ENCODE measurements at regions not wholly inside any gene's neighbourhood (a gene's known extent, or its start where the extent isn't known, plus 50 kb on each side); places are given as distances from the start of the nearest gene placed in this dataset.

DNA sequence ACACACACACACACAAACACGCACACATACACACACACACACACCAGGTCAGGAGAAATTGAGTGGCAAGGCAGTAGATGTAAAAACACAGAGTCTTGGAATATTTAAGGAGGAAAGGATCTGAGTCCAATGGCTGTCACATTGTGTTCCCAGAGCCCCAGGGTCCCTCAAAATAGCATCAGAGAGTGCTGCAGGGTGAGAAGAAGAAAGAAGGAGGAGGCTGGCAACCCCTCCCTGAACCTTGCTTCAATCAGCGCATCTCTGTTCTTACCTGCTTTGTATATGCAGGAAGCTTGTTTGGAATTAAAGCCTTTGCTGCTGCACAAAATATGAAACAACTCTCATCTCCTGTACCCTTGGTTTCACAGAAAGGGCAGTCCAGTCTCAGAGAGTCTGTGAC, 406.5 kb downstream of the MIAT start:
- TF ChIP-seq, protein P1, sequence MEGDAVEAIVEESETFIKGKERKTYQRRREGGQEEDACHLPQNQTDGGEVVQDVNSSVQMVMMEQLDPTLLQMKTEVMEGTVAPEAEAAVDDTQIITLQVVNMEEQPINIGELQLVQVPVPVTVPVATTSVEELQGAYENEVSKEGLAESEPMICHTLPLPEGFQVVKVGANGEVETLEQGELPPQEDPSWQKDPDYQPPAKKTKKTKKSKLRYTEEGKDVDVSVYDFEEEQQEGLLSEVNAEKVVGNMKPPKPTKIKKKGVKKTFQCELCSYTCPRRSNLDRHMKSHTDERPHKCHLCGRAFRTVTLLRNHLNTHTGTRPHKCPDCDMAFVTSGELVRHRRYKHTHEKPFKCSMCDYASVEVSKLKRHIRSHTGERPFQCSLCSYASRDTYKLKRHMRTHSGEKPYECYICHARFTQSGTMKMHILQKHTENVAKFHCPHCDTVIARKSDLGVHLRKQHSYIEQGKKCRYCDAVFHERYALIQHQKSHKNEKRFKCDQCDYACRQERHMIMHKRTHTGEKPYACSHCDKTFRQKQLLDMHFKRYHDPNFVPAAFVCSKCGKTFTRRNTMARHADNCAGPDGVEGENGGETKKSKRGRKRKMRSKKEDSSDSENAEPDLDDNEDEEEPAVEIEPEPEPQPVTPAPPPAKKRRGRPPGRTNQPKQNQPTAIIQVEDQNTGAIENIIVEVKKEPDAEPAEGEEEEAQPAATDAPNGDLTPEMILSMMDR (conservative IDR thresholded peaks at IDR 0.05; ENCODE audit: control insufficient read depth, insufficient read depth, low read depth, low read length): no peak
- H3K4me3 ChIP-seq (ENCODE audit: control insufficient read depth, low read depth, low read length): no peak overlapping the region
- no peak for DNase-seq (ENCODE audit: low read depth)

DNA sequence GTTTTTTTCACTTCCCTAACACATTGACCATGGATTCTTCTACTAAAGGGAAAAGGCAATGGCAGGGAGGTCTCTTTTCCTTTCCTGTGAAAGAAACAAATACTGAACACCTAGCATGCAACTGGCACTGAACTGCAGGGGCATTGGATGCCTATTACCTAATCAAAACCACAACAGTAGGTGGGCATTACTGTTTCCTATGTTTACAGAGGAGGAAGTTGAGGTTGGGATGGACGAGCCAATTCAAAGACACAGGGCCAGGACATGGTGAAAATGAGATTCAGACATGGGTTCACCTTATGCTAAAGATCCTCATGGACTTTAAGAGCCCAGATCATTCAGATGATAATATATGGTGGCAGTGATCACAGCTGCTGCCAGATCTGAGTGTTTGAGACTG, 407.0 kb downstream of the MIAT start:
- H3K4me3 ChIP-seq (ENCODE audit: control insufficient read depth, low read depth, low read length): no peak overlapping the region
- DNase-seq (ENCODE audit: low read depth): no peak
- TF ChIP-seq, protein P1 (conservative IDR thresholded peaks at IDR 0.05; ENCODE audit: control insufficient read depth, insufficient read depth, low read depth, low read length): no peak

DNA sequence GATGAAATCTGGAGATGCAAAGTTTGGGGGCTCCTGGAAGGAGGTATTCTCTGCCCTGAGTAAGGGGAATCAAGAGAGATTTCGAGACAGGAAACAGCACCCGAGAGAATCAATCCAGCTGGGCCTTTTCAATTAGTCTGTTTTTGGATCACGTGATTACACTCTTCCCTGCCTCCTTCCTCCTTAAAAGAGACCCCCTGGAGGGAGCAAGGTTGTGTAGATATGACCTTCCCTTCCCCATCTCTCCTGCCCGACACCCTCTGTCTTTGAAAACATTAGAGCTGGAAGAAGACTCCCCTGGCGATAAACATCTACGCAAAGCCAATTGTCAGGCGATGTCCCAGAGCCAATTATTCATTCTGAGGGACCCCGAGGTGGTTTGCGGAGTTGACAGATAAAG, 407.9 kb downstream of the MIAT start:
- TF ChIP-seq, protein P1 (conservative IDR thresholded peaks at IDR 0.05; ENCODE audit: control insufficient read depth, insufficient read depth, low read depth, low read length): no peak
- DNase-seq (ENCODE audit: low read depth): no peak

DNA sequence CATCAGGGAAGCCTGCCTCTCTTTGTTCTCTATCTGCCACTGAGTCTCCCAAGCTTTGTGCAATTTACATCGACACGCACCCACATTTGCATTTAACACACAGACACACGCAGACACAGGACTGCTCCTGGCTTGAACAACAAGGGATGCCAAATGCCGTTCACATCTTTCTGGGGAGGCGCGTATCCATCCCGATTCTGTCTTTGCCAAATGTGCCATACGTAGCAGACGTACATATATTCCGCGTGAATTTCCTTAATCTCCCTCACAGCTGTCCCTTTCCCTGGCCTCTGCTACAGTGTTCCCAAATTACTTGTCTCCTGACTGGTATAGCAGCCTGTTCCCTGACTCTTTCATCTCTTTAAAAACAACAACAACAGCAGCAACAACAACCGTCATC, 409.5 kb downstream of the MIAT start:
- TF ChIP-seq, protein P1 (conservative IDR thresholded peaks at IDR 0.05; ENCODE audit: control insufficient read depth, insufficient read depth, low read depth, low read length): no peak
- DNase-seq (ENCODE audit: low read depth): no peak
- no peak overlapping the region for H3K4me3 ChIP-seq (ENCODE audit: control insufficient read depth, low read depth, low read length)

More for the DNA sequence above, 407.9 kb downstream of the MIAT start:
- no peak overlapping the region for H3K4me3 ChIP-seq (ENCODE audit: control insufficient read depth, low read depth, low read length)

DNA sequence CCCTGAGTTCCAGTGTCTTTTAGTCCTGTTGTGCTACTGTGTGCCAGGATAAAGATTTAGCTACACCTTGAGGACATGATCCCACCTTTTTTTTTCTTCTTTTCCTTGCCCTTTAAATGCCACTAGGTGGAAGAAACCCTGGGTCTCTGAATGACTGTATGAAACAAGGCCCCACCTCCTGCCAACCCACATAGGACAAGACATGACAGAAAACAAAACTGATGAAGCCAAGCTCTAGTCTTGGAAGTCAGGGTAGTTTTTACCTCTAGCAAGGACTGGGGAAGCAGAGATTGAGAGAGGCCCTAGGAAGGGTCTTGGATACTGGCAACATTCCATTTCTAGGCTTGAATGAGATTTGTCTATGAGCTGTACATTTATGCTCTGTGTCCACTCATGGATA, 410.7 kb downstream of the MIAT start:
- DNase-seq (ENCODE audit: low read depth): no peak
- TF ChIP-seq, protein P1 (conservative IDR thresholded peaks at IDR 0.05; ENCODE audit: control insufficient read depth, insufficient read depth, low read depth, low read length): no peak
- no peak overlapping the region for H3K4me3 ChIP-seq (ENCODE audit: control insufficient read depth, low read depth, low read length)

DNA sequence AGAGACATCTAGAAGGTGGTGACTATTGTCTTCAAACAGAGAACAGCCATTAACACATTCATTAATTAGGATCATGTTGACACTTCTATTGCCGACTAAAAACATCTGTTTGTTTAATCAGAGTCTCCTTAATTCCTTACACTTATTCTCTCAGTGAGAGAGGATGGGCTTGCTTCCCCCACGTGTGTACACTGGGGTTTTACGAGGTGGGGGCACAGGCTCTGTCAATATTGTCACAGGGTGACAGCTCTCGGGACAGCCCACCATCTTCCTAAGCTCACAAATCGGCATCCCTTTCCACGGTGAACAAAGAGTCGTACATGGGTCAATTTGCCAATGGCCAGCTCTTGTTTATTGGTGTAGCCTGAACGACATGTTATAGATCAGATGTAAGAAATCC, 413.2 kb downstream of the MIAT start:
- TF ChIP-seq, protein P1 (conservative IDR thresholded peaks at IDR 0.05; ENCODE audit: control insufficient read depth, insufficient read depth, low read depth, low read length): no peak
- H3K4me3 ChIP-seq (ENCODE audit: control insufficient read depth, low read depth, low read length): no peak overlapping the region
- DNase-seq (ENCODE audit: low read depth): no peak

All from fibroblast of mammary gland (primary cell).